ENCODE measurements at regions not wholly inside any gene's neighbourhood (a gene's known extent, or its start where the extent isn't known, plus 50 kb on each side); places are given as distances from the start of the nearest gene placed in this dataset.

- H3K4me3 Mint-ChIP-seq: no peak overlapping the region
- H3K36me3 Mint-ChIP-seq (ENCODE audit: insufficient read depth): no peaks in the 10 kb centered on the region
- H3K27me3 Mint-ChIP-seq: peaks cover 24% of the 10 kb centered on the region
- H3K4me1 Mint-ChIP-seq: peaks cover 6% of the 10 kb centered on the region
- H3K27ac Mint-ChIP-seq (ENCODE audit: low read depth): no peak overlapping the region
- ATAC-seq (replicated peaks; ENCODE audit: extremely low read depth, poor library complexity, severe bottlenecking): no peak
- DNase-seq (ENCODE audit: low spot score in 2 of 2): no peak
- no peaks in the 10 kb centered on the region for H3K9me3 Mint-ChIP-seq
Measured at GRCh38 chr20:24392612-24393011, 76.8 kb upstream of the SYNDIG1 start.

DNA sequence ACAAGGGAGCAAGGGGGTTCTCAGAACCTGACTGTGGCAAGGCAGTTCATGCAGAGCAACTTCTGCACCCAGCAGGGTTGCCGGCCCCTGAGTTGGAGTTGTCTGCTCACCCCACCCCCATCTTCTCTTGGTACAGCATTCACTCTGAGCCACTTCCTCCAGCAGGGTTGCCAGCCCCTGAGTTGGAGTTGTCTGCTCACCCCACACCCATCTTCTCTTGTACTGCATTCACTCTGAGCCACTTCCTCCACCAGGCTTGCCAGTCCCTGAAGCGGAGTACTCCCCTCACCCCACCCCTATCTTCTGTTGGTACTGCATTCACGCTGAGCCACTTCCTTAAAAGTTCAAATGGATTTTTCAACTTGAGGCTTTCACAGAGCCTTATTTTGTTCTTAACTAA lies 79.7 kb upstream of the SYNDIG1 start:
- Mint-ChIP-seq H3K9me3 (no peaks in the 10 kb centered on the region), H3K27me3 (peaks cover 28% of the 10 kb centered on the region), H3K4me3 (no peak overlapping the region), H3K4me1 (peaks cover 6% of the 10 kb centered on the region), H3K36me3 (ENCODE audit: insufficient read depth) (no peaks in the 10 kb centered on the region), H3K27ac (ENCODE audit: low read depth) (no peak overlapping the region)
- ATAC-seq (replicated peaks; ENCODE audit: extremely low read depth, poor library complexity, severe bottlenecking) (peak; percentile 58), DNase-seq (ENCODE audit: low spot score in 2 of 2) (no peak)

- Mint-ChIP-seq H3K27ac (ENCODE audit: low read depth) (no peak overlapping the region), H3K9me3 (no peaks in the 10 kb centered on the region), H3K36me3 (ENCODE audit: insufficient read depth) (no peaks in the 10 kb centered on the region), H3K4me1 (peaks cover 6% of the 10 kb centered on the region), H3K4me3 (no peak overlapping the region), H3K27me3 (peaks cover 28% of the 10 kb centered on the region)
- no peak for ATAC-seq (replicated peaks; ENCODE audit: extremely low read depth, poor library complexity, severe bottlenecking)
- no peak for DNase-seq (ENCODE audit: low spot score in 2 of 2)
Measured at GRCh38 chr20:24388828-24389380, 80.5 kb upstream of the SYNDIG1 start.

DNA sequence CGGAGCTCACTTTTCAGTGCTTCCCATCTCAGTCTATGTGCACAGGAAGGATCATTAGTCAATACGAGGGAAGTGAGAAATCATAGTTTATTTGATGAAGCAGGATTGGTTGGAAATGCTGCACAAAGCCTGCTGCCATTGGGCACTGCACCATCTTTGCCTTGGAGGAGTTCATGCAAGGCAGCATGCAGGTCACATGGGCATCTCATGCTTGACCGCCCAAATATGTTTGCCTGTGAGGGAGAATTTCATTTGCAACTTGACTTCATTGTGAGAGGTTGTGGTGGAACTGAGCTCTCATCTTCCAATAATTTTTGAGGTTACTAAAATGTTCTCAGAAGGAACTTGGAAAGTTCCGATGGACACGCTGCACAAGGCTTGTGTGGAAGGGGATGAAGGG lies 83.9 kb upstream of the SYNDIG1 start:
- H3K27me3 Mint-ChIP-seq: peaks cover 23% of the 10 kb centered on the region
- H3K36me3 Mint-ChIP-seq (ENCODE audit: insufficient read depth): no peaks in the 10 kb centered on the region
- no peak overlapping the region for H3K4me3 Mint-ChIP-seq

GRCh38 chr20:24384865-24385264 lies 84.6 kb upstream of the SYNDIG1 start:
- no peak for DNase-seq (ENCODE audit: low spot score in 2 of 2)
- Mint-ChIP-seq H3K27ac (ENCODE audit: low read depth) (no peak overlapping the region), H3K27me3 (peaks cover 23% of the 10 kb centered on the region), H3K36me3 (ENCODE audit: insufficient read depth) (no peaks in the 10 kb centered on the region), H3K4me1 (no peaks in the 10 kb centered on the region), H3K4me3 (no peak overlapping the region), H3K9me3 (no peaks in the 10 kb centered on the region)
- no peak for ATAC-seq (replicated peaks; ENCODE audit: extremely low read depth, poor library complexity, severe bottlenecking)

More for the DNA sequence above, 83.9 kb upstream of the SYNDIG1 start:
- H3K4me1 Mint-ChIP-seq: peaks cover 4% of the 10 kb centered on the region
- ATAC-seq (replicated peaks; ENCODE audit: extremely low read depth, poor library complexity, severe bottlenecking) (no peak), DNase-seq (ENCODE audit: low spot score in 2 of 2) (no peak)
- no peak overlapping the region for H3K27ac Mint-ChIP-seq (ENCODE audit: low read depth)
- H3K9me3 Mint-ChIP-seq: no peaks in the 10 kb centered on the region

DNA sequence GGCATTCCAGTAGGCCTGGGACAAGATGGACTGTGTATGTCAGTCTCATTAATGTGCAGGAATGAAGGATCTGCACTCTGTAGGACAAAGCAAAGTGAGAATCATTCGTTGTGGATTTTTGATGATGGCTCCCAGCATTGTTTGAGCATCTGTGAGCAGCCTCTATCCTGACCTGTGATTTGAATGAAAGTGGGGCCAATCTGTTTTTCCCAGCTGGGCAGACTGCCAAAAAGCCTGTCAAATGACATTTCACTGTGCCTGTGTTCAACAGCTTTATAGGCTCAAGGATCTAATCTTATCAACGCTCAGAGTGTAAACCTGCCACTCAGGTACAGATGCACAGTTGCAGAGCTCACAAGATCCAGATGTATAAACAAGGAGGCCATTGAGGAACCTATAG lies 86.7 kb upstream of the SYNDIG1 start:
- Mint-ChIP-seq H3K27ac (ENCODE audit: low read depth) (no peak overlapping the region), H3K4me1 (no peaks in the 10 kb centered on the region), H3K27me3 (peaks cover 23% of the 10 kb centered on the region), H3K4me3 (no peak overlapping the region), H3K9me3 (no peaks in the 10 kb centered on the region), H3K36me3 (ENCODE audit: insufficient read depth) (no peaks in the 10 kb centered on the region)
- ATAC-seq (replicated peaks; ENCODE audit: extremely low read depth, poor library complexity, severe bottlenecking) (no peak), DNase-seq (ENCODE audit: low spot score in 2 of 2) (no peak)

- peaks cover 23% of the 10 kb centered on the region for H3K27me3 Mint-ChIP-seq
- H3K4me3 Mint-ChIP-seq: no peak overlapping the region
- no peaks in the 10 kb centered on the region for H3K9me3 Mint-ChIP-seq
- ATAC-seq (replicated peaks; ENCODE audit: extremely low read depth, poor library complexity, severe bottlenecking): no peak
- no peak for DNase-seq (ENCODE audit: low spot score in 2 of 2)
- H3K4me1 Mint-ChIP-seq: no peaks in the 10 kb centered on the region
- H3K27ac Mint-ChIP-seq (ENCODE audit: low read depth): no peak overlapping the region
- H3K36me3 Mint-ChIP-seq (ENCODE audit: insufficient read depth): no peaks in the 10 kb centered on the region
Measured at GRCh38 chr20:24382331-24382730, 87.1 kb upstream of the SYNDIG1 start.

DNA sequence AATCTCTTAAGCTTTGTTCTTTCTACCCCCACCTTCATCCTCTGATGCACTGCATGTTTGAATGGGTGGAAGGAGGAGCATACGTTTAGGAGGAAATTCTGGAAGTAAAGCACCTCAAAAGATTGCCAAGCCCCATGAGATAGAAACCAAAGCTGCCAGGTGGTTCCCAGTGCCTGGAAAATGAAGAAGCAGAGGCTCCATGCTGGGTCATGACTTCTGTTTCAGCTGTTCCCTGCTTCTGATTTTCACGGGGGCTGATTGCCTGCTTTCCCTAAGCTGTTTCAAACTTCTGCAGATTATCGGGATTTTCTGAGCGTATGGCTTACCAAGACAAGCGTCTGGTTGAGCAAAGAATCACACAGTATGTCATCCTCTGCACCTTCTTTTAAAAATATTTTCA lies 87.5 kb upstream of the SYNDIG1 start:
- H3K4me1 Mint-ChIP-seq: no peaks in the 10 kb centered on the region
- no peaks in the 10 kb centered on the region for H3K9me3 Mint-ChIP-seq
- no peak overlapping the region for H3K4me3 Mint-ChIP-seq
- no peak overlapping the region for H3K27ac Mint-ChIP-seq (ENCODE audit: low read depth)
- ATAC-seq (replicated peaks; ENCODE audit: extremely low read depth, poor library complexity, severe bottlenecking): no peak
- no peaks in the 10 kb centered on the region for H3K36me3 Mint-ChIP-seq (ENCODE audit: insufficient read depth)
- peaks cover 23% of the 10 kb centered on the region for H3K27me3 Mint-ChIP-seq
- no peak for DNase-seq (ENCODE audit: low spot score in 2 of 2)

DNA sequence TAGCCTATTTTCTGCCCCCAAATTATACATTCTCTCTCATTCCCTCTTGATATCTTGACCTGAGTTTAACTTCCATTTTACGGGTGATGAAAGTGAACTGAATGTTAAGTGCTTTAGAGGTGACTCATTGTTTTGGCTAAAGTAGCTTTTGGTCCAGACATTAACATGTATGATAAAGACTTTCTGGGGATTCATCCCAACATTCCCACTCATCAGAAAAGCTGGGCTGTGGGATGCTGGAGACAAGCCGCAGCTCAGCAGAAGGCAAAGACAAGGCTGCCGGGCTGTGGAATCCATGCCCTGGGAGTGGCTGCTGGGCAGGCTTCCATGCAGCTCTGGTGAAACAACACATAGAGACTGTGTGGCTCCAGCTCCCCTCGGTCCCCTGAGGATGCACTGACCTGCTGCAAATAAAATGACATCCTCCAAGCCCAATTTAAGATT lies 89.9 kb upstream of the SYNDIG1 start:
- Mint-ChIP-seq H3K36me3 (ENCODE audit: insufficient read depth) (no peaks in the 10 kb centered on the region), H3K9me3 (no peaks in the 10 kb centered on the region), H3K27me3 (peaks cover 13% of the 10 kb centered on the region), H3K27ac (ENCODE audit: low read depth) (no peak overlapping the region), H3K4me3 (no peak overlapping the region), H3K4me1 (no peaks in the 10 kb centered on the region)
- no peak for ATAC-seq (replicated peaks; ENCODE audit: extremely low read depth, poor library complexity, severe bottlenecking)
- DNase-seq (ENCODE audit: low spot score in 2 of 2): no peak

DNA sequence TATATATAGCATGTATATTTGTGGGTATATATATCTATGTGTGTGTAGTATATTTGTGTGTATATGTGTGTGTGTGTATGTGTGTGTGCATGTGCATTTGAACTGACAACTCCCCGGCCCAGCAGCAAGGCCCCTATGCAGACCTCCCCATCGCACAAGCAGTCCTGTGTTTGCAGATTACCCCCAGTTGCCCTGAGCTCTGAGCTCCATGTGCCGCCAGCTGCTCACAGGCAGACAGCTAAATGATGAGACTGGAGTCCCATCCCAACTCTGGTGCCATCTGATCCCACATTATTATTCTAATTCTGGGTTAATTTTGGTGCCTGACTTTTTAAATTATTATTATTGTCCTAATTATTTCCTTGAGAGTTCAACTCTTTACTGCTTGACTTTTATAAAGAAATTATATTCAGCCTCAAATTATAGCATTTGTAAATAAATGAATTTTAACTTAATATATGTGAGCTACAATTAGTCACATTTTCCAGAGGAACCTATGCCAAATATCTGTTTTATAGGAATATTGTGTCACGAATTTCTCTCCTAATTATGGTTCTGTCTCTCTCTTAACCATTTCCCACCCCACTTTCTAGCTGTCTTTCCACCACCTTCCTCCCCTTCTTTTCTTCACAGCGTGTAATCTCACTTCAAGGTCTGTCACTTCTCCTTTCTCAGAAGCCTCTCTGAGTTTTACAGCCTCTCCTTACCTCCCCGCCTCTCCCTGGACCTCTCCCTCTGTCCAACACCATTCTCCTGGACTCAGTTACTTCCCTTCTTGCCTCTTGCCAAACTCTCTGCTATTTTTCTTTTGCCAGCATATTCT lies 90.6 kb upstream of the SYNDIG1 start:
- H3K4me3 Mint-ChIP-seq: no peak overlapping the region
- H3K9me3 Mint-ChIP-seq: no peaks in the 10 kb centered on the region
- ATAC-seq (replicated peaks; ENCODE audit: extremely low read depth, poor library complexity, severe bottlenecking) (no peak), DNase-seq (ENCODE audit: low spot score in 2 of 2) (no peak)
- no peaks in the 10 kb centered on the region for H3K4me1 Mint-ChIP-seq
- H3K27me3 Mint-ChIP-seq: peaks cover 6% of the 10 kb centered on the region
- no peak overlapping the region for H3K27ac Mint-ChIP-seq (ENCODE audit: low read depth)
- no peaks in the 10 kb centered on the region for H3K36me3 Mint-ChIP-seq (ENCODE audit: insufficient read depth)

- Mint-ChIP-seq H3K27me3 (no peaks in the 10 kb centered on the region), H3K36me3 (ENCODE audit: insufficient read depth) (no peaks in the 10 kb centered on the region), H3K4me1 (no peaks in the 10 kb centered on the region), H3K9me3 (no peaks in the 10 kb centered on the region), H3K4me3 (no peak overlapping the region), H3K27ac (ENCODE audit: low read depth) (no peak overlapping the region)
- no peak for ATAC-seq (replicated peaks; ENCODE audit: extremely low read depth, poor library complexity, severe bottlenecking)
- no peak for DNase-seq (ENCODE audit: low spot score in 2 of 2)
Measured at GRCh38 chr20:24376311-24377099, 92.9 kb upstream of the SYNDIG1 start.

- Mint-ChIP-seq H3K27me3 (no peaks in the 10 kb centered on the region), H3K27ac (ENCODE audit: low read depth) (no peak overlapping the region), H3K36me3 (ENCODE audit: insufficient read depth) (no peaks in the 10 kb centered on the region), H3K4me3 (no peak overlapping the region), H3K4me1 (no peaks in the 10 kb centered on the region), H3K9me3 (no peaks in the 10 kb centered on the region)
- DNase-seq (ENCODE audit: low spot score in 2 of 2): no peak
- ATAC-seq (replicated peaks; ENCODE audit: extremely low read depth, poor library complexity, severe bottlenecking): no peak
Measured at GRCh38 chr20:24373372-24373771, 96.1 kb upstream of the SYNDIG1 start.
